ENCODE measurements at regions not wholly inside any gene's neighbourhood (a gene's known extent, or its start where the extent isn't known, plus 50 kb on each side); places are given as distances from the start of the nearest gene placed in this dataset.
"Not testable (repeated sequence)": the region's sequence is repeated elsewhere in the genome, so short reads cannot be mapped to it uniquely, and the experiment has no call there.

DNA sequence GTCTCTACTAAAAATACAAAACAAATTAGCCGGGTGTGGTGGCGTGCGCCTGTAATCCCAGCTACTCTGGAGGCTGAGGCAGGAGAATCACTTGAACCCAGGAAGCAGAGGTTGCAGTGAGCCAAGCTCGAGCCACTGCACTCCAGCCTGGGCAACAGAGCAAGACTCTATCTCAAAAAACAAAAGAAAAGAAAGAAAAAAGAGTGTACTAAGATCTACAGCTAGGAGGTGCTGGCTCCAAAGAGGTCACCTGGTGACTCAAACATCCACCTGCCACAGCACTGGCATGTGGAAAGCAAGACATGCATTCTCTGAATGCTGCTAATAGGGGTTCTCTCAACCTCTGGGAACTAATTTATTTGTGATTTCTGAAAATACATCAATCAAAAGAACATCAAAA, 167.5 kb upstream of the MARCKS start:
- DNase-seq (ENCODE audit: low read depth in 2 of 2), result not testable (repeated sequence)

DNA sequence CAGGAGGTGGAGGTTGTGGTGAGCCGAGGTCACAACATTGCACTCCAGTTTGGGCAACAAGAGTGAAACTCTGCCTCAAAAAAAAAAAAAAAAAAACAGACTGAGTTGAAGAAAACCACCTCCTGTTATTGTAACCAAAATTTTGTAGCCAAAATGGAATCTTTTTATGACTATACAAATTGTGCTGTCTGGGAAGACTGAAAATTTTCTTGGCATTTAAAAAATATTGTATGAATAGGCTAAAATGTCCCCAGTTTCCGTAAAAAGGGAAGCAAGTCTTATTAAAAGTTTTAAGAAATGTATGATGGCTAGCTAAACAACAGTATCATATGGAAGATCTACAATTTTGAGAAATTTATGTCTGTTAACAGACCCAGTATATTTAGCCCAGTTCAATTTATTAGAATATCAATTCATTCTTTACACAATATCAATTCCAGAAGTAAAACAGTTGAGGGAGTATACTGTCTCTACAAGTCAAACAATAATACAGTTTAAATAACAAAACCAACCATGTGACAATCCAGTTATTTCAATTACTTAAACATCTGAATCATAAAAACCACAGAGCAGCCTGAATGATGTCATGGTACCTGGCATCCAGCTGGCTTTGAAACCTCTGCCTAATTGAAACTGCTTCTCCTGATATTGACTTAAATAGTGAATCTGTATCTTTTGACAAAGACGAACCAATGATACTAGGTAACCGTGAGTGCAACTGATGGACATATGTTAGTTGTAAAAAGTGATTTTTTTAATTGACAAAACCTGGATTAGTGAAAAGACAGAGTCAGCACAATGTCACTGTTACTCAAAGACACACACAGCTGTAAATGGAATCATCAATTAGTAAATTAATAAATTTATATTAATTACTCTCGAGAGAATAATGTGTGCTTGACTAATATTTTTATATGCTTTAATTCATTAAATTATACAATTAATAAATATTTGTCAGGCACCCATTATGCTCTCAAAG, 166.6 kb upstream of the MARCKS start:
- peak; percentile 59 to 88 for DNase-seq (ENCODE audit: low read depth in 2 of 2)

DNA sequence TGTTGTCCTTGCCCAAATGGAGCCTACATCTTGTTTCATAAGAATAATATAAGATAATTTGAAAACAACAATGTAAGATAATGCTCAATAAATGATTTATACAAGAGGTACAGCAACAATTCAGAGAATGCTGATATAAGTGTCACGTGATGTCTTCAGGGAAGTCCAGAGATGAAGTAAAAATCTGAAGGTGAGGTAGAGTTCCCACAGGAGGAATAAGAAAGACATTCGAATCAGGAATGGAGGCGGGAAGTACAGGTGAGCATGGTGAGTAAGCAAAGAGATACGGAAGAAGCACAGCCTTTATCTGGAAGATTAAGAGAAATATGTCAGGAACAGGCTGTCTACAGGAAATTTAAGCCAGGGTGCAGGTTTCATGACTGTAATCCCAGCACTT, 165.9 kb upstream of the MARCKS start:
- DNase-seq (ENCODE audit: low read depth in 2 of 2), result no peak

- DNase-seq (ENCODE audit: low read depth in 2 of 2), result no peak
These were observed 163.3 kb upstream of the MARCKS start for GRCh38 chr6:113693851-113694250.

DNA sequence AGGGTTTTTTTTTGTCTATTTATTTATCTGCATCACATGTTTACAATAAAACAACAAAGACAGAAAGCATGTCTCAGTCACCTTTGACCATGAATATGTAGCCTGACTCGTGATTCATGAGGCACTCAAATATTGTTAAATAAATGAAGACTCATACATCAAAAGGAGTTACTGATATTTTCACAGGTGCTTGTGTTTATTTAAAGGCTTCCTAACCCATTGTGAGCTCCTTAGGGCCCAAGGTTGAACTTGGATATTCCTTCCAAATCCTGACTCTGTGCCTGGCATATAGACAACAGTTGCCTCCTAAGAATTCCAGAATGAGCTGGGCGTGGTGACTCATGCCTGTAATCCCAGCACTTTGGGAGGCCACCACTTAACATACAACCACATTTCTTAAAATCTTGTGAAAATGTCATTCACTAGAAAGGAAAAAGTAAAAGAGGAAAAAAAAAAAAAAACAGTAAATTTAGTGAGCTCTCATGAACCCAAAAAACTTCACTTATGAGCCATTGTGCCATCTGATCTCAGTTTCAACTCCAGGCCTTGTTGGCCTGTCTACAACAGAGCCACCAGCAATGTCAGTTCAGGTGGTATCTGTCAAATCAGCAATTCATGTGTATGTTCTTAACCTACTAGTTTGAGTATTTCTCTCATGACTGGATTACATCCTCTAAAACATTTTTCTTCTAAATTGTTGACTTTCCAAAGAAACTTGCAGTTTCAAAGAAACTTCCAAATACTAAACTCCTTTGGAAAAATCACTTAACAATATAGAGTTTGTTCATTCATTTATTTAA, 162.7 kb upstream of the MARCKS start:
- DNase-seq (ENCODE audit: low read depth in 2 of 2), result peak in 1 of 2 donors; percentile 69

- DNase-seq (ENCODE audit: low read depth in 2 of 2), result no peak
These were observed 161.6 kb upstream of the MARCKS start for GRCh38 chr6:113695516-113695915.

- no peak for DNase-seq (ENCODE audit: low read depth in 2 of 2)
These were observed 160.2 kb upstream of the MARCKS start for GRCh38 chr6:113696960-113697359.

DNA sequence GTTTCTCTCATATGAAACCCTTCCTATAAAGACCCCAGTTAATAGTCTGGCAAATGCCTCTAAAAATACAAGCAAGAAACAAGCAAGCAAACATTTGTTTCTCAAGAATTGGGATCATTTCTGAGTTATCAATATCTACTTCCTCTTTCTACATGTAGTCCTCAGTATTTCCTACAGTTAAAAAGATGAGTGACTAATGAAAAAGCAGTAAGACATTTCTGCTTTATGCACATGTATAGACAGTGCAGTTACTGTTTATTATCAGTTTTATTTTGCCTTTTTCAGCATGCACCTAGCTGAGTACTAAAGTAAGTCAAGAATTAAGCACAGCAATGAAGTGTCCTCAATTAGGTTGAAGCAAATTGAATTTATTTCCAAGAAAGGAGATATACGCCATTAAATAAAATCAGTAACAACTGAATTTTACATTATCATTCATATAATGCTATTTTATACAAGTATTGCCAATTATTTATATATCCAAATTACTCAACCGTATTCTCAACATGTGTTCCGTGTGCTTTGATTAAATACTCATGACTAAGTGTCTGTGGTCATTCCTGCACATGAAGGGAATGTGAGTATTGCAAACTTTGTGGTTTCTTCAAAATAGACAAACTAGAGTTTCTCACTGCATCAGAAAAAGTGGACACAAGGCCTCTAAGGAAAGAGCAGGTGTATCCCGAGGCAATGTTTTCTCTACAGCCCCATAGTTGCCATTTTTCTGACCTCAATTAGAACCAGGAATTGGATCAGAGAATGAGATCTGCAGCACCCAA, 159.3 kb upstream of the MARCKS start:
- DNase-seq (ENCODE audit: low read depth in 2 of 2), result peak in 1 of 2 donors; percentile 73

DNA sequence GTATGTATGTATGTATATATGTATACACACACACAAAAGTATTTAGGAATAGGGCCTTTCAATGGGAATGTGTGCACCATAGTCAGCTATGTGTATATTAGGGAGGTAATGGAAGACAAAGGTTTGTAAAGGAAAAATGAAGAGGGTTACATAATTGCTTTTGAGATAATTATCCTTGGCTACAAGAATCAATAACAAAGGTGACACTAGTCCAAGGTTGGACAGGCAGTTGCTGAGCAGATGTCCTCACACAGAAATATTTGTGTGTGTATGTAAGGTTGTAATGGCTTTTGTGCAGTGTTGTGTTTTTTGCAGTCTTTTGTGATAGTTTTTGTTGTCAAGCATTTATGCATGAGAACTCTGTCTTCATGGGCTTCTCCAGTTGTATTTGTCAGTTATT, 157.9 kb upstream of the MARCKS start:
- DNase-seq (ENCODE audit: low read depth in 2 of 2), result no peak

DNA sequence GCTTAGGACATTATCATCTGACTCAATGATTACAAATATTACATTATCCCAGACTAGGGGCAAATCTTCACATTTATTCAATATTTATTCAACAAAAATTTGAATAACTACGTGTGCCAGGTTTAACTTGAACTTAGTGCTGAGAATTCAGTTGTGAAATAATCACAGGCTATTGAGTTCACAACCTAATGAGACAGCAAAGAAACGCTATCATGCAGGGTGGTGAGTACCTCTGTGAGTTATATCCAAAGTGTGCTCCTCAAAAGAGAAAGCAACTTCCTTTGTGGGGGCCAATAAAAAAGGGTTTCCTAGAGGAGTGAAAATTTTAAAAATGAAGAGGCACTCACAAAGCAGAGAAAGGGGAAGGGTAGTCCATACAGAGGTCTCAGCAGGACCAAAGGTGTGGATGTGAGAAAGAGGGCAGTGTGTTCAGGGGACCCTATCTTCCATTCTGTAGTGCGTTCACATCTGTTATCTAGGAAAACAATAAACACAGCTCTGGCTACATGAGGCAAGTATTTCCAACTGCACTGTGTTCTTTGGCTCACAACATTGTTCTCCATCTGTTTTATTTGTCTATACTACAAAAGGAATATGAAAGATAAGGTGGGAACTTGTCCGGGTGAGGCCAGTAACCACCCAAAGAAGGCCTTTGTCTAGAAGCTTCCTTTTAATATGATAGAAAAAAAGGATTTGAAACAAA, 155.4 kb upstream of the MARCKS start:
- peak in 1 of 2 donors; percentile 85 for DNase-seq (ENCODE audit: low read depth in 2 of 2)

- DNase-seq (ENCODE audit: low read depth in 2 of 2), result no peak
These were observed 150.0 kb upstream of the MARCKS start for GRCh38 chr6:113707194-113707593.

- no peak for DNase-seq (ENCODE audit: low read depth in 2 of 2)
These were observed 147.1 kb upstream of the MARCKS start for GRCh38 chr6:113709936-113710509.

GRCh38 chr6:113713665-113714064, 143.5 kb upstream of the MARCKS start:
- DNase-seq (ENCODE audit: low read depth in 2 of 2), result no peak

DNA sequence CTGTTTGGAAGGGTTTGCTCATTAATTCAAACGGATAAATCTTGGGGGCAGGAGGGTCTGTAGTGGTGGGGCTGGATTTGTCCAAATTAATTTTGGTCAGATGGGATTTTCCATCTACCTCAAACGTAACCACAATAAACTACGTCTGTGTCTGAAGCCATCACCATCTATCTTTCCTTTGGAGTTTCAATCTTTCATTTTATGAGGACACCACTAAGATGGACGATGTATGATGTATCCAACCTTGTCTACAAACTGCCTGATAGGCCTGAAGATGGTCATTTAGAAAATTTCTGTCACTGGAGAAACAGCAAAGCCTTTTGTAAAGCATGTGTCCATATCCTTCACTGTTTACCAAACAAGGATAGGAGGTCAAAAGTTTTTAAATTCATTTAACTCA, 138.6 kb upstream of the MARCKS start:
- no peak for DNase-seq (ENCODE audit: low read depth in 2 of 2)

- DNase-seq (ENCODE audit: low read depth in 2 of 2), result no peak
These were observed 138.1 kb upstream of the MARCKS start for GRCh38 chr6:113719064-113719463.

DNA sequence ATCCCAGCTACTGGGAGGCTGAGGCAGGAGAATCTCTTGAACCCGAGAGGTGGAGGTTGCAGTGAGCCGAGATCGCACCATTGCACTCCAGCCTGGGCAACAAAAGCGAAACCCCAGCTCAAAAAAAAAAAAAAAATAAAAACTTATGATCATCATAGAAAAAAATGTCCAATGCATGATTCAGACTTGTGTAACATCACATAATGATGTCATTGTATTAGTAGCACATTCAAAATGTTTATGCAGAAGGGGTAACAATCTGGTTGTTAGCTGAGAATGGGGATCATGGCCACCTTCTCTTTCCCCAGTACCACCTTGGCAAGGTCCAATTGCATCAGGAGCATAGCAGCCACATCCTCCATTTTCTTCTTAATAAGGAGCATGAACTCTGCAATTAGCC, 137.6 kb upstream of the MARCKS start:
- no peak for DNase-seq (ENCODE audit: low read depth in 2 of 2)

DNA sequence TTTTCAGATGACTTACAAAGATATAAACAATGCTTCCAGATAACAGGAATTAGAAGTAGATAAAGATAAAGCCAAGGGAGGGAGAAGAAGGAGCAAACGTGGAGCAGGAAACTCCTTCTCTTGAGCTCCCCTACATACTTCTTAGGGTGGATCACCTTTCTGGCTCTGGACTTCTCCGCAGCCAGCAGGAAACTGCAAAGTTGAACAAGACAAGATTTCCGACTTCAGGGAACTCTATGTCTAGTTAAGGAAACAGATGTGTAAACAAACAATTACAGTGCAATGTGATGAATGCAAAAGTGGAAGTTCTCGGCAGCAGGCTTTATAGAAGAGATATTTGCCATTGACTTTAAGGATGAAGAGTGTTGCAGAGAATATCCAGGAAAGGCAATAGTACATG, 134.0 kb upstream of the MARCKS start:
- peak in 1 of 2 donors; percentile 93 for DNase-seq (ENCODE audit: low read depth in 2 of 2)

DNA sequence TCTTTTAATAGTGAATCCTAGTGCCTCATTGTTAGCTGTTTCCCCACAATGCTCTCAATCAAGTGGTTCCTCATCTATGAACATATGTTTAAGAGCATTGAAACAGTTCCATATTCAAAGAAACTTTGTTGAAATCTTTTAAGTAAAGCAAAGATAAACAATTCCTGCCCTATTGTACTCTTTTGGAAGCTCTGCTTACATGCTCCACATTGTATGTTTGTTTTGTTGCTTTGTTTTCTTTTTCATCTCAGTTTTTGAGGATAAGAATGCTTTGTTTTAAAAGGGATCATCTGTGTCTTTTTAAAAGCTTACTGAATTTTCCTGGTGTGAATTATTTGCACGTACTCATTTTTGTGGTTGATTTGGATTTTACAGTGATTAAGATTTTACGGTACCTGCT, 132.2 kb upstream of the MARCKS start:
- not testable (repeated sequence) for DNase-seq (ENCODE audit: low read depth in 2 of 2)

DNA sequence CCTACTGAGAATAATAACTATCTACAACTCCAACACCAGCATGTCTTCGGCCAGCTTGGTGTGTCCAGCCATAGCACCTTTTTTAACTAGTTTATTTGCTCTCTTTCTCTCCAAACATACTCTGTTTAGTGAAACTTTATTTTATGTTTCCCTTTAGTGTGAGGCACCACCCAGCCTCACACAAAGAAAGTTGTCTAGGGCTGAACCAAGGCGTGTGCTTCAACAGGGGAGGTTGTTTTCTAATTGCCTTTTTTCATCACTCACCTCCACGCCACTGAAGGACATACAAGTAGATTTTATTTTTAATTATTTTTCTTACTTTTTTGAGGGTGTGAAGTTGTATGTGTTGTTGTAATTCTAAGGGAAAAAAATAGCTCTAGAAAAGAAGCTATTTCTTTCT, 125.6 kb upstream of the MARCKS start:
- no peak for DNase-seq (ENCODE audit: low read depth in 2 of 2)

DNA sequence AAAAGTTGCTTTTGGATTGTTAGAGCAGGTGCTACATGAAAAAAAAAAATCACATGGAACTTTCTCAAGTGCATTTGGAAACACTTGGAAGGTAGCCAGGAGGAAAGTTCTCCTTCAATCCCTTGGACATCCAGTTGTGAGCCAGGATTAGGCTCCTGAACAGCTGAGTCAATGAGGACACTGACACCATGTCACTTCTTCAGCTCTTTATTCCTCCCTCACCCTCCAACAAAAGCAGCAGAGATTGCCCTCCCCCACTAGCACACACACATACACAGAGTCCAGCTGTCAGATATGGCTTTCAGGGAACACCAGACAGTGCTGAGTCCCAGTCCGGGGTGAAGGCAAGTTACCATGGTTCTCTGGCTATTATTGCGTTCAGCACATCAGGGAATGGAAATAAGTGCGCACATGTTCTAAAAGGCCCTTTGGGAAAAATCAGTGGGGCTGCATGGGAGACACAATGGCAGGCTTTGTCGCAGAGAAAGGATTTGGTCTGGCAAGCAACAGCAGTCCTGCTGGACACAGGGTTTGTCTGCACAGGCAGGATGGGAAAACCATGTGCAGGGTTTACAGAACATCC, 124.7 kb upstream of the MARCKS start:
- DNase-seq (ENCODE audit: low read depth in 2 of 2), result peak; percentile 19 to 43

Data from lung microvascular endothelial cell (primary cell).